Esophagus muscularis mucosa (tissue), 4 donors: ENCODE measurements at regions not wholly inside any gene's neighbourhood (a gene's known extent, or its start where the extent isn't known, plus 50 kb on each side); places are given as distances from the start of the nearest gene placed in this dataset.

Experiments
- CTCF ChIP-seq, 3 experiments: fragments of 200-600 bp in 2 of 3; fragments of 450-650 bp in 1 of 3; sonication (generic) in 2 of 3; IDR thresholded peaks; one replicate each; pipeline ENCODE4 v1.5.1; 2017 to 2019; ENCODE audit warnings: antibody characterized with exemption in 3 of 3, mild to moderate bottlenecking in 2 of 3, moderate library complexity in 1 of 3
- EP300 ChIP-seq: sonication (generic); formaldehyde crosslinking; IDR thresholded peaks from one replicate; pipeline ENCODE4 v1.6.1; 2017; ENCODE audit warnings: antibody characterized with exemption
- POLR2A ChIP-seq: fragments of 450-650 bp; IDR thresholded peaks from one replicate; pipeline ENCODE4 v1.6.1; 2017; ENCODE audit warnings: antibody characterized with exemption, moderate library complexity, mild to moderate bottlenecking, low read depth

GRCh38 chr11:109350091-109350490, 71.9 kb upstream of the C11orf87 start:
- no peak for TF ChIP-seq CTCF (IDR thresholded peaks at IDR 0.05)
- no peak for TF ChIP-seq EP300
- TF ChIP-seq POLR2A, result no peak
